Coronary artery (tissue), 2 donors: ENCODE measurements at regions not wholly inside any gene's neighbourhood (a gene's known extent, or its start where the extent isn't known, plus 50 kb on each side); places are given as distances from the start of the nearest gene placed in this dataset.

Experiments
- DNase-seq: peaks from one replicate; pipeline ENCODE4 v3.0.0-alpha.2; 2017; ENCODE audit warnings: low spot score
- H3K27ac ChIP-seq, 2 donors: fragments of 200-600 bp; sonication (generic); one replicate each; pipeline ENCODE4 v1.5.1; 2016 to 2019
- H3K4me3 ChIP-seq: fragments of 200-600 bp; sonication (generic); 2 replicates; pipeline ENCODE4 v1.5.1; 2016; ENCODE audit warnings: mild to moderate bottlenecking, moderate library complexity
- CTCF ChIP-seq: fragments of 200-600 bp; sonication (generic); IDR thresholded peaks from one replicate; pipeline ENCODE4 v1.5.1; 2019; ENCODE audit warnings: antibody characterized with exemption

- no peak for DNase-seq
- Histone ChIP-seq H3K4me3 (no peak overlapping the region), H3K27ac (no peak overlapping the region)
- TF ChIP-seq CTCF = no peak
These were observed 107.1 kb downstream of the BMP4 start for GRCh38 chr14:53849549-53849948.

DNA sequence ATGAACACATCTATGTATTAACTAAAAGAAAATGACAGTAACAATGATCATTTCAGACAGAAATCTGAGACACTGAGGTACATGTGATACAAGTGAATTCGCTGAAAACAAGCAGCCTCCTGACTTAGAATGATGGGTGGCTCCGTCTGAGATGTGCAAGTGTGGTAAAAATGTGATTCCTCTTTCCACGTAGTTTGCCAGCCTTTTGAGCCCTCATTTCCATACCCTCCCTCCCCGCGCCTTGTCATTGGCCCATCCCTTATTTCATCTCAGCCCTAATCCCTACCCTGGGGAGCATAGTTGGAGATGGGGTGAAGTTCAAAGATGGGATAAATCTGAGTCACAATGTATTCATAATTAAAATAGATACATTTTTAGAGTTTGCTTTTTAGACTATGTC is 107.8 kb downstream of the BMP4 start:
- Histone ChIP-seq H3K4me3 (no peak overlapping the region), H3K27ac (no peak overlapping the region)
- DNase-seq = no peak
- no peak for TF ChIP-seq CTCF

GRCh38 chr14:53847881-53848280 is 108.7 kb downstream of the BMP4 start:
- H3K4me3 ChIP-seq = no peak overlapping the region
- no peak overlapping the region for H3K27ac ChIP-seq
- TF ChIP-seq CTCF = no peak
- no peak for DNase-seq

DNA sequence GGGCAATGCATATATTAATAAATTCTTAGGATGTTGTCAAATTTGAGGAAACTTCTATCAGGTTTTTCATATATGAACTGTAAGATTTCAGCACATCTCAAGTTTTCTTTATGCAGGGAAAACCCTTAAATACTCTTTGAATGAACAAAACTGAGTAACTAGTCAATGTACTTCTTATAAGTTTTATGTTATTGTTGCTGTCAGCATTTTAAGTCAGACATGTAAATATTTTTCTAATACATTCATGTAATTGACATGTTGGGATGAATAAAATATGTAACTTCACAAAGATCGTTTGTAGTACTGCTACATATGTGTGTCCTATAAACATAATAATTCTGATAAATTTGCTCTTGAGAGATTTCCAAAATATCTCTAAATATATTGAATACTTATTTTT is 109.6 kb downstream of the BMP4 start:
- no peak for TF ChIP-seq CTCF
- no peak for DNase-seq
- H3K4me3 ChIP-seq = no peak overlapping the region
- no peak overlapping the region for H3K27ac ChIP-seq

- DNase-seq = no peak
- TF ChIP-seq CTCF = no peak
- H3K4me3 ChIP-seq = no peak overlapping the region
- H3K27ac ChIP-seq = no peak overlapping the region
These were observed 110.6 kb downstream of the BMP4 start for GRCh38 chr14:53845813-53846693.

GRCh38 chr14:53842938-53843337 is 113.7 kb downstream of the BMP4 start:
- DNase-seq = no peak
- Histone ChIP-seq H3K27ac (no peak overlapping the region), H3K4me3 (no peak overlapping the region)
- no peak for TF ChIP-seq CTCF
